Vagina (tissue), 2 donors: ENCODE measurements at regions not wholly inside any gene's neighbourhood (a gene's known extent, or its start where the extent isn't known, plus 50 kb on each side); places are given as distances from the start of the nearest gene placed in this dataset.

ENCODE experiments used
- DNase-seq, 2 donors: peaks; one replicate each; pipeline ENCODE4 v3.0.0-alpha.2; 2017; ENCODE audit errors: extremely low spot score in 2 of 2
- H3K27ac ChIP-seq: fragments of 200-600 bp; sonication (generic); one replicate; pipeline ENCODE4 v1.5.1; 2019
- H3K27me3 ChIP-seq: fragments of 200-600 bp; sonication (generic); one replicate; pipeline ENCODE4 v1.5.1; 2019
- H3K36me3 ChIP-seq, 2 donors: fragments of 200-600 bp; sonication (generic); one replicate each; pipeline ENCODE4 v1.5.1; 2017 to 2019
- H3K4me1 ChIP-seq: fragments of 200-600 bp; sonication (generic); one replicate; pipeline ENCODE4 v1.5.1; 2019
- H3K4me3 ChIP-seq, 2 donors: fragments of 200-600 bp; sonication (generic); 1 replicate in 1 of 2; 2 replicates in 1 of 2; pipeline ENCODE4 v1.5.1; 2016 to 2019
- H3K9me3 ChIP-seq: fragments of 200-600 bp; sonication (generic); one replicate; pipeline ENCODE4 v1.5.1; 2019
- POLR2A ChIP-seq, 2 donors: fragments of 450-650 bp; IDR thresholded peaks; one replicate each; pipeline ENCODE4 v1.6.1; 2017; ENCODE audit warnings: antibody characterized with exemption in 2 of 2, mild to moderate bottlenecking in 2 of 2, moderate library complexity in 2 of 2
- POLR2AphosphoS5 ChIP-seq, 2 donors: sonication (generic); formaldehyde crosslinking; IDR thresholded peaks; one replicate each; pipeline ENCODE4 v1.9.0; 2017; ENCODE audit warnings: antibody characterized with exemption in 2 of 2, mild to moderate bottlenecking in 2 of 2, low read depth in 1 of 2; ENCODE audit not compliant: insufficient read depth in 1 of 2
- intact Hi-C: fragments of 100-400 bp; cut with DNase I; formaldehyde crosslinking; loops from one replicate; pipeline ENCODE4 v1.15.1; 2023
- TF ChIP-seq, protein P1 (sequence below), 3 experiments: fragments of 450-650 bp in 2 of 3; fragments of 200-600 bp in 1 of 3; sonication (generic) in 1 of 3; IDR thresholded peaks; one replicate each; pipeline ENCODE4 v1.5.1; 2017 to 2019; ENCODE audit warnings: antibody characterized with exemption in 3 of 3, mild to moderate bottlenecking in 2 of 3, moderate library complexity in 2 of 3

DNA sequence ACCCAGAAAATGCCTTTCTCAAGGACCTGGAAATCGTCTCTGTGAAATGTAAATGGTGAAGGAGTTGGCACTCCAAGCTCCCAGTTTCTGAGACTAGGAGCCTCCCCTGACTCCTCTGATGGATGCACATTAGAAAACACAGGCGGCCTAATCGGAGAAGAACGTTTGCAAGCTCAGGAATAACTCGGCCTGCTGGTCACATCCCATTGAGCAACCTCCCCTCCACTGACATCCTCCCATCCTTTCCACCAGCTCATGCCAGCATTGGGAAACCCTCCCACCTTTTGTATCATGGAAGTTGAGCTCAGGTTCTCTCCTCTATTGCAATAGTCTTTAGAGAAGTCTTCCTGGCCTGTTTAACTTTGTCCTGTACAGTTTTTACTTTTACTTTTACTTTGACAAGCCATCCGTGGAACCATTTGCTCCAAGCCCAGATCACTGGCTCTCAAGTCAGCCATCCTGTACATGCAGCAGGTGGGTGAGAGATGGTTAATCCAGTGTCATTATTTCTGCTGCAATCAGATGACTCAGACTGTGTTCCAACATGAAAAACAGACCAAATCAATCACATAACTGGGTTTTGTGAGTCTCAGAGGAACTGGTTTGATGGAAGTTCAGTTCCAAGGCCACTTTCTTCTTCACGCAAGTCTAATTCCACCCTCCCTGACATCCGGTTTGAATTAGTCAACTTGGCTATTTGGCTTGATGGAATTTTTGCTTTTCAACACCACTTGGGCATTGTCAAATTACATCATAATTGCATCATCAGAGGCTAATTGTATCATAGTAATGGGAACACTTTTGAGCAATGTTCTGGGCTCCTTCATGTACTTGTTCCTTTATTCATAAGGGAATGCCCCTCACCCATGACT, 619.4 kb upstream of the CDH4 start:
- no peak overlapping the region for H3K27ac ChIP-seq
- no peaks in the 10 kb centered on the region for H3K36me3 ChIP-seq
- peak in 1 of 2 donors; percentile 93 for DNase-seq
- no peaks in the 10 kb centered on the region for H3K9me3 ChIP-seq
- TF ChIP-seq, protein P1, sequence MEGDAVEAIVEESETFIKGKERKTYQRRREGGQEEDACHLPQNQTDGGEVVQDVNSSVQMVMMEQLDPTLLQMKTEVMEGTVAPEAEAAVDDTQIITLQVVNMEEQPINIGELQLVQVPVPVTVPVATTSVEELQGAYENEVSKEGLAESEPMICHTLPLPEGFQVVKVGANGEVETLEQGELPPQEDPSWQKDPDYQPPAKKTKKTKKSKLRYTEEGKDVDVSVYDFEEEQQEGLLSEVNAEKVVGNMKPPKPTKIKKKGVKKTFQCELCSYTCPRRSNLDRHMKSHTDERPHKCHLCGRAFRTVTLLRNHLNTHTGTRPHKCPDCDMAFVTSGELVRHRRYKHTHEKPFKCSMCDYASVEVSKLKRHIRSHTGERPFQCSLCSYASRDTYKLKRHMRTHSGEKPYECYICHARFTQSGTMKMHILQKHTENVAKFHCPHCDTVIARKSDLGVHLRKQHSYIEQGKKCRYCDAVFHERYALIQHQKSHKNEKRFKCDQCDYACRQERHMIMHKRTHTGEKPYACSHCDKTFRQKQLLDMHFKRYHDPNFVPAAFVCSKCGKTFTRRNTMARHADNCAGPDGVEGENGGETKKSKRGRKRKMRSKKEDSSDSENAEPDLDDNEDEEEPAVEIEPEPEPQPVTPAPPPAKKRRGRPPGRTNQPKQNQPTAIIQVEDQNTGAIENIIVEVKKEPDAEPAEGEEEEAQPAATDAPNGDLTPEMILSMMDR (IDR thresholded peaks at IDR 0.05) = no peak
- peak in 1 of 2 donors; percentile 35 for TF ChIP-seq POLR2AphosphoS5 (IDR thresholded peaks at IDR 0.05; ENCODE audit: insufficient read depth in 1 of 2, low read depth in 1 of 2)
- no peaks in the 10 kb centered on the region for H3K27me3 ChIP-seq
- no peaks in the 10 kb centered on the region for H3K4me1 ChIP-seq
- intact Hi-C loops = no loop called here
- no peak overlapping the region for H3K4me3 ChIP-seq

DNA sequence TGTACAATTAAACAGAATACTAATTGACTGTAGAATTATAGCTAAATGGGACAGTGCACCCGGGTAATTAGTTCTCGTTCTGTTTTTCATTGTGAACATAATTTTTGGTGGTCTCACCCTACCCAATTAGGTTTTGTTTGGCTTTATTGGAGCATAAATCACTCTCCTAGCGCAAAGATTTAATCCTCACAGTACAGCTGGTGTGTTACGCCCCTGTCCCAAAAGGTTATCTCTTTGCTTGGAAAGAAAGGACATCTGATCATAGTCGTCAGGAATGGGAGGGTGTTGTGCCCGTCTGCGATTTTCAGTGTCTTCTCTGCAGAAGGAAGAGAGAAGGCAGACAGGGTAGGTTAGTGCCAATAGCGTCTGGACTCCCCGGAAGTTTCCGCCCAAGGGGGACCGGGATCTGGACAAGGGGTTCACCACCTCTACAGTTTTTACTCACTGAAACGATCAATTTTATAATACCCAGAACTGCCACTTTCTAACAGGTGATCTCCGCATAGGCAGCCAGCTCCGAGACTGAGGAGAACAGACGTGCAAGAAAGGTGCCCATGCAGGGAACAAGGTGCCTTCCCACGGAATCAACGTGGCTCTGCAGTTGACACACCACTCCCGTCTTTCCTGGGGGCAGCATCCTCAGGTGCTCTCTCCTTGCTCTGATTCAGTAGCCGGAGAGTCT, 617.4 kb upstream of the CDH4 start:
- H3K4me1 ChIP-seq = no peaks in the 10 kb centered on the region
- TF ChIP-seq, protein P1 (IDR thresholded peaks at IDR 0.05) = no peak
- TF ChIP-seq POLR2A (IDR thresholded peaks at IDR 0.05) (no peak), POLR2AphosphoS5 (IDR thresholded peaks at IDR 0.05; ENCODE audit: insufficient read depth in 1 of 2, low read depth in 1 of 2) (no peak)
- no peaks in the 10 kb centered on the region for H3K36me3 ChIP-seq
- H3K9me3 ChIP-seq = no peaks in the 10 kb centered on the region
- no peak overlapping the region for H3K4me3 ChIP-seq
- intact Hi-C loops = no loop called here
- DNase-seq = peak in 1 of 2 donors; percentile 79
- H3K27ac ChIP-seq = no peak overlapping the region
- H3K27me3 ChIP-seq = no peaks in the 10 kb centered on the region

DNA sequence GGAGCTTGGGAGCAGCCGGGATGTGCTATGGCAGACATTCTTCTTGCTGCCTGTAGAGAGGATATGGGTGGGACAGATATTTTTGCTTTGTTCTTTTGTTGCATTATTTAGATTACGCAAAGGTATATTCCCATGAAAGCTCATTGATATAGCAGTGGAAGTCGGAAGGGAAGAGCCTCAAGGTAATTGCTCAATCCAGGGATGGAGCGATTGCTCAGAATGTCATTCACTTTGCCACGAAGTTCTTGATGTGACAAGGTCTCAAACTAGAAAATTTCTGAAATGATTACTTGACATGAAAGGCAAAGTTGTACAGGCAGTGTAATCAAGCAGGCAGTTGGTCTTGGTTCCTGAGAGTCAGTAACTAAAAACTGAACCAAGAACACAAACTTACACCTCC, 615.6 kb upstream of the CDH4 start:
- H3K9me3 ChIP-seq = no peaks in the 10 kb centered on the region
- H3K4me1 ChIP-seq = no peaks in the 10 kb centered on the region
- intact Hi-C loops = no loop called here
- no peak overlapping the region for H3K4me3 ChIP-seq
- no peaks in the 10 kb centered on the region for H3K36me3 ChIP-seq
- TF ChIP-seq POLR2AphosphoS5 (IDR thresholded peaks at IDR 0.05; ENCODE audit: insufficient read depth in 1 of 2, low read depth in 1 of 2) (no peak), POLR2A (IDR thresholded peaks at IDR 0.05) (no peak)
- TF ChIP-seq, protein P1 (IDR thresholded peaks at IDR 0.05) = no peak
- no peak for DNase-seq
- no peak overlapping the region for H3K27ac ChIP-seq
- no peaks in the 10 kb centered on the region for H3K27me3 ChIP-seq

DNA sequence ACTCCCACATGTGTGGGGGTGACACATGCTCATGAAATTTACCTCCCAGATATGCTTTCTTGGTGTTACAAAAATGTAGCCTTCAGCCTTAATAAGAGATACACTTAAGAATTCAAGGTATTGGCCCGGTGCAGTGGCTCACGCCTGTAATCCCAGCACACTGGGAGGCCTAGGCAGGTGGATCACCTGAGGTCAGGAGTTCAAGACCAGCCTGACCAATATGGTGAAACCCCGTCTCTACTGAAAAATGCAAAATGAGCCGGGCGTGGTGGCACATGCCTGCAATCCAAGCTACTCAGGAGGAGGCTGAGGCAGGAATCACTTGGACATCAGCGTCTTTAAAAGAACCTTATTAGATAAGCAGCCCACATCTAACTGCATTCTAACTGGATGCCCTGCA, 614.3 kb upstream of the CDH4 start:
- H3K27ac ChIP-seq = no peak overlapping the region
- TF ChIP-seq POLR2AphosphoS5 (IDR thresholded peaks at IDR 0.05; ENCODE audit: insufficient read depth in 1 of 2, low read depth in 1 of 2) = no peak
- TF ChIP-seq, protein P1 (IDR thresholded peaks at IDR 0.05) = no peak
- TF ChIP-seq POLR2A (IDR thresholded peaks at IDR 0.05) = no peak
- no peaks in the 10 kb centered on the region for H3K36me3 ChIP-seq
- intact Hi-C loops = no loop called here
- no peaks in the 10 kb centered on the region for H3K4me1 ChIP-seq
- no peak overlapping the region for H3K4me3 ChIP-seq
- H3K27me3 ChIP-seq = no peaks in the 10 kb centered on the region
- no peak for DNase-seq
- H3K9me3 ChIP-seq = no peaks in the 10 kb centered on the region
